HL-60 (cell line): ENCODE measurements at regions not wholly inside any gene's neighbourhood (a gene's known extent, or its start where the extent isn't known, plus 50 kb on each side); places are given as distances from the start of the nearest gene placed in this dataset.

ENCODE experiments used
- DNase-seq, 2 experiments: peaks; one replicate each; pipeline ENCODE4 v3.0.0-alpha.2; 2010 to 2020; ENCODE audit warnings: low read depth in 1 of 2, low spot score in 1 of 2
- H3K27ac ChIP-seq: fragments of 250-450 bp; sonication (Bioruptor Pico); replicated peaks from 2 replicates; pipeline ENCODE4 v1.5.1; 2020; ENCODE audit warnings: mild to moderate bottlenecking, moderate library complexity
- H3K27me3 ChIP-seq: fragments of 250-450 bp; sonication (Bioruptor Pico); 2 replicates; pipeline ENCODE4 v1.5.1; 2021; ENCODE audit warnings: mild to moderate bottlenecking, moderate library complexity; ENCODE audit not compliant: insufficient read depth, poor library complexity, severe bottlenecking
- H3K4me3 ChIP-seq: replicated peaks from 2 replicates; pipeline ENCODE4 v1.5.1; 2011; ENCODE audit warnings: mild to moderate bottlenecking, control low read depth, low read length; ENCODE audit not compliant: insufficient read depth
- CTCF ChIP-seq: IDR thresholded peaks from one replicate; pipeline ENCODE4 v1.5.1; 2011; ENCODE audit warnings: low read length, control low read depth, inconsistent platforms; ENCODE audit not compliant: insufficient read depth
- GABPA ChIP-seq: IDR thresholded peaks from 2 replicates; pipeline ENCODE4 v1.6.1; 2012; ENCODE audit warnings: low read depth
- POLR2AphosphoS5 ChIP-seq: IDR thresholded peaks from 2 replicates; pipeline ENCODE4 v1.6.1; 2012; ENCODE audit warnings: low read depth
- REST ChIP-seq: IDR thresholded peaks from 2 replicates; pipeline ENCODE4 v1.6.1; 2012; ENCODE audit warnings: low read depth; ENCODE audit not compliant: insufficient replicate concordance
- SPI1 ChIP-seq: IDR thresholded peaks from 2 replicates; pipeline ENCODE4 v1.6.1; 2012; ENCODE audit warnings: low read depth, mild to moderate bottlenecking, borderline replicate concordance

- no peak for TF ChIP-seq CTCF
- TF ChIP-seq POLR2AphosphoS5, result no peak
- no peak for TF ChIP-seq GABPA
- TF ChIP-seq SPI1, result no peak
- TF ChIP-seq REST, result no peak
- H3K4me3 ChIP-seq, result no peak overlapping the region
- DNase-seq, result no peak
- H3K27me3 ChIP-seq, result no peaks in the 10 kb centered on the region
- no peak overlapping the region for H3K27ac ChIP-seq
These were observed 339.7 kb upstream of the IRX4 start for GRCh38 chr5:2222246-2222992.

GRCh38 chr5:2221450-2221849, 338.7 kb upstream of the IRX4 start:
- H3K27ac ChIP-seq, result no peak overlapping the region
- H3K27me3 ChIP-seq, result no peaks in the 10 kb centered on the region
- no peak overlapping the region for H3K4me3 ChIP-seq
- DNase-seq, result no peak
- no peak for TF ChIP-seq GABPA

GRCh38 chr5:2220741-2221140, 338.0 kb upstream of the IRX4 start:
- H3K4me3 ChIP-seq, result no peak overlapping the region
- TF ChIP-seq CTCF (no peak), REST (no peak), SPI1 (no peak), GABPA (no peak), POLR2AphosphoS5 (no peak)
- no peak for DNase-seq
- H3K27ac ChIP-seq, result no peak overlapping the region
- no peaks in the 10 kb centered on the region for H3K27me3 ChIP-seq

- H3K27ac ChIP-seq, result no peak overlapping the region
- TF ChIP-seq POLR2AphosphoS5 (no peak), REST (no peak)
- no peak overlapping the region for H3K4me3 ChIP-seq
- no peak for DNase-seq
- no peaks in the 10 kb centered on the region for H3K27me3 ChIP-seq
These were observed 336.5 kb upstream of the IRX4 start for GRCh38 chr5:2219149-2219776.
